AG04450 (cell line): ENCODE measurements at regions not wholly inside any gene's neighbourhood (a gene's known extent, or its start where the extent isn't known, plus 50 kb on each side); places are given as distances from the start of the nearest gene placed in this dataset.
A peak's percentile ranks its signal among the peaks of the same experiment; 100 is the strongest.
"Not testable (repeated sequence)": the region's sequence is repeated elsewhere in the genome, so short reads cannot be mapped to it uniquely, and the experiment has no call there.

Source experiments
- CTCF ChIA-PET: fragments of 300-600, 350-600 bp; formaldehyde crosslinking; extraction: SDS; loops from one replicate; lab custom pipeline; 2022; ENCODE audit warnings: antibody characterized with exemption, inconsistent platforms; lab: Charles Lee
- POLR2A ChIA-PET: fragments of 350-600 bp; formaldehyde crosslinking; extraction: SDS; loops from one replicate; lab custom pipeline; 2021; ENCODE audit warnings: antibody characterized with exemption, inconsistent platforms; lab: Yijun Ruan, JAX
- DNase-seq: peaks from one replicate; pipeline ENCODE4 v3.0.0-alpha.2; 2011; ENCODE audit warnings: low read depth, low spot score
- H3K27ac ChIP-seq: one replicate; pipeline ENCODE4 v1.5.1; 2012; ENCODE audit warnings: low read depth, low read length, control low read depth
- H3K27me3 ChIP-seq: one replicate; pipeline ENCODE4 v1.6.0; 2012; ENCODE audit warnings: low read length; ENCODE audit not compliant: control insufficient read depth, insufficient read depth
- H3K4me3 ChIP-seq: 2 replicates; pipeline ENCODE4 v1.5.1; 2011; ENCODE audit warnings: mild to moderate bottlenecking, low read depth, low read length, control low read depth
- H3K9me3 ChIP-seq: 2 replicates; pipeline ENCODE4 v1.5.1; 2012; ENCODE audit warnings: low read length; ENCODE audit not compliant: control insufficient read depth, insufficient read depth
- TF ChIP-seq, protein P1 (sequence below): IDR thresholded peaks from 2 replicates; pipeline ENCODE4 v1.5.1; 2011; ENCODE audit warnings: low read depth, low read length, control low read depth, inconsistent platforms

DNA sequence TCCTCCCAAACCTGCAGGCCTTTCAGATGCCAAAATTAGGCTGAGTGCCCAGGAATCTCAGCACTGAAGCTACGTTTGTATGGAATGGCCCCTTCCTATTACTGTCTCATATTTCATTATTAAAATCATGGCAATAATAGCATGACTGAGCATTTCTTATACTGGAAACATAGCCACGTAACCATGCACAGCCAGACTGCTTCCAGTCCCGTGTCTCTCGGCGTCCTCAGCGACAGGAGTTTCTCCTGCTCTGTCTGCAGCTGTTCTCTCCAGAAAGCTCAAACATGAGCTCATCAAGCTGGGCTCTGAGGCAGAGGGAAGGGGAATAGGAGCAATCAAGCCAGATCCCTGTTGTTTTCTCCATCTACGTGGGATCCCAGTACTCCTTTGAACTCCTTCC is 104.0 kb downstream of the CDC7 start:
- H3K9me3 ChIP-seq, result no peaks in the 10 kb centered on the region; the same call in 1 of the 2 replicates
- H3K27ac ChIP-seq, result peak overlapping the region; percentile 58
- no peak overlapping the region for H3K4me3 ChIP-seq
- ChIA-PET CTCF (interaction anchor here (1.2 kb wide), 1 partner anchor 17 kb away, joined by 3 read pairs; no protein-coding TSS in a partner anchor), POLR2A (no interaction called here)
- H3K27me3 ChIP-seq, result no peaks in the 10 kb centered on the region
- DNase-seq, result peak; percentile 29
- TF ChIP-seq, protein P1, sequence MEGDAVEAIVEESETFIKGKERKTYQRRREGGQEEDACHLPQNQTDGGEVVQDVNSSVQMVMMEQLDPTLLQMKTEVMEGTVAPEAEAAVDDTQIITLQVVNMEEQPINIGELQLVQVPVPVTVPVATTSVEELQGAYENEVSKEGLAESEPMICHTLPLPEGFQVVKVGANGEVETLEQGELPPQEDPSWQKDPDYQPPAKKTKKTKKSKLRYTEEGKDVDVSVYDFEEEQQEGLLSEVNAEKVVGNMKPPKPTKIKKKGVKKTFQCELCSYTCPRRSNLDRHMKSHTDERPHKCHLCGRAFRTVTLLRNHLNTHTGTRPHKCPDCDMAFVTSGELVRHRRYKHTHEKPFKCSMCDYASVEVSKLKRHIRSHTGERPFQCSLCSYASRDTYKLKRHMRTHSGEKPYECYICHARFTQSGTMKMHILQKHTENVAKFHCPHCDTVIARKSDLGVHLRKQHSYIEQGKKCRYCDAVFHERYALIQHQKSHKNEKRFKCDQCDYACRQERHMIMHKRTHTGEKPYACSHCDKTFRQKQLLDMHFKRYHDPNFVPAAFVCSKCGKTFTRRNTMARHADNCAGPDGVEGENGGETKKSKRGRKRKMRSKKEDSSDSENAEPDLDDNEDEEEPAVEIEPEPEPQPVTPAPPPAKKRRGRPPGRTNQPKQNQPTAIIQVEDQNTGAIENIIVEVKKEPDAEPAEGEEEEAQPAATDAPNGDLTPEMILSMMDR, result no peak

DNA sequence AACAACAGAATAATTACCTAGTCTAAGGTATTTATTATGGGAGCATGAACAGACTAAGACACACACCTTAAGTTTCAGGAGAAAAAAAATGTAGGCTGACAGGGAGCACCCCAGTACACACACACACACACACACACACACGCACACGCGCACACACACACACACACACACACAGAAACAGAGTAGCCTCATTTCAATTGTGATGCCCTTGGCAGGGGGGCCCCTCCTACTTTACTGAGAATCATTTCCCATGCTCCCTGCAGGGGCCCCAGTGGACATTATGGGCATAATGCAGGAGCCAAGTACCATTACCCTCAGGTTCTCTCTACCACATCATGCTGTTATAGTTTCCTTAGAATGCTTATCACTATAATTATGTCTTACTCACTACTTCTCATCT is 104.9 kb downstream of the CDC7 start:
- no peak for DNase-seq
- H3K27ac ChIP-seq, result no peak overlapping the region
- TF ChIP-seq, protein P1, result no peak
- POLR2A ChIA-PET, result no interaction called here
- CTCF ChIA-PET, result no interaction called here
- no peak overlapping the region for H3K4me3 ChIP-seq
- H3K9me3 ChIP-seq, result no peaks in the 10 kb centered on the region; the same call in 1 of the 2 replicates
- H3K27me3 ChIP-seq, result no peaks in the 10 kb centered on the region

DNA sequence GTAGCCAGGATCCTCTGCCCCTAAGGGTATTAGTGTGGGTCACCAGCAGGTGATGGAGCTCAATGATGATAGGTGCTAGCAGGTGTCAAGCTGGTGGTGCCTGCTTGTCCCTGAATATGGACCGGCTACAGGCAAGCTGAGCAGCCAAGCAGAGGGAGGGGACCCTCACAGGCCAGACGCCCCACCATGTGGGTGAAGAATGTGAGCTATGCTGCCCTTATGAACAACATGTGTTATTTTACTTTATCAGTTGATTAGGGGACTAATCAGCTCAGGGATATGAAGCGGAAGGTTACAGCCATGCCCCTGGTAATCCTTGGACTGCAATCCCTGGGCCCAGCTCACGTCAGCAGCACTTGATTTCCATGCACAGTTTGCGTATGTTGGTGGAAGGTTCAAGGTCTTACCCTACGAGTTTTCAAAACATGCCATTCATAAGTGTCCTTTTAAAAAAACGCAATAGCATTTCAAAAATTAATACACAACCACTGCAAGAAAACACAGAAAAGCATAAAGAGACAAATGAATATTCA is 106.0 kb downstream of the CDC7 start:
- TF ChIP-seq, protein P1, result no peak
- H3K9me3 ChIP-seq, result no peaks in the 10 kb centered on the region; the same call in 1 of the 2 replicates
- no peaks in the 10 kb centered on the region for H3K27me3 ChIP-seq
- no peak for DNase-seq
- ChIA-PET CTCF (no interaction called here), POLR2A (no interaction called here)
- no peak overlapping the region for H3K4me3 ChIP-seq
- H3K27ac ChIP-seq, result no peak overlapping the region

DNA sequence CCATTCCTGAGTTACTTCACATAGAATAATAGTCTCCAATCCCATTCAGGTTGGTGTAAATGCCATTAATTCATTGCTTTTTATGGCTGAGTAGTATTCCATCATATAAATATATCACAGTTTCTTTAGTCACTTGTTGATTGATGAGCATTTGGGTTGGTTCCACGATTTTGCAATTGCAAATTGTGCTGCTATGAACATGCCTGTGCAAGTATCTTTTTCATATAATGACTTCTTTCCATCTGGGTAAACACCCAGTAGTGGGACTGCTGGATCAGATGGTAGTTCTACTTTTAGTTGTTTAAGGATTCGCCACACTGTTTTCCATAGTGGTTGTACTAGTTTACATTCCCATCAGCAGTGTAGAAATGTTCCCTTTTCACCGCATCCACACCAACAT is 107.0 kb downstream of the CDC7 start:
- DNase-seq, H3K27ac ChIP-seq, H3K27me3 ChIP-seq, H3K9me3 ChIP-seq, H3K4me3 ChIP-seq, POLR2A ChIA-PET, CTCF ChIA-PET: not testable (repeated sequence)

DNA sequence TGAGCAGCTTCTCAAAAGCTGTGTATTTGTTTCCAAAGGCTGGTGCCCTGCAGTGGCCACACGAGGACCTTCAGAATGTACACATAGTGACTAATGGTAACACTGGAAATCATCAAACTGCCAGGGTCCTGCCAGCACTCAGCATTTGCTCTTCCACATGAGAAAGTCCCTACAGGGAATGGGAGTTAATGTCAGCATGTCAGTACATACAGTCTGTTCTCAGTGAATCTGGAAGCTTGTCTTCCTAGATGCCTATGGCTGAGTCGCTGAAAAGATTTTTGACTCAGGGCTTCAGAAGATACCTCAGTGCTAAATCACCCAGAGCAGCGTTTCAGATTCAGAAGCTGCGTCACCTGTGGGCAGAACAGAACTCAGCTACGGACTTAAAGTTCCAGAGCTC is 108.2 kb downstream of the CDC7 start:
- TF ChIP-seq, protein P1, result no peak
- no peak overlapping the region for H3K4me3 ChIP-seq
- DNase-seq, result peak; percentile 55
- no peaks in the 10 kb centered on the region for H3K27me3 ChIP-seq
- peak overlapping the region; percentile 68 for H3K27ac ChIP-seq
- ChIA-PET POLR2A (interaction anchor here (0.6 to 1.6 kb wide), 3 partner anchors 26 to 282 kb away, joined by 3 to 9 read pairs (median 7); no protein-coding TSS in a partner anchor), CTCF (no interaction called here)
- no peaks in the 10 kb centered on the region for H3K9me3 ChIP-seq
